OCI-LY1 (cell line): ENCODE measurements at regions not wholly inside any gene's neighbourhood (a gene's known extent, or its start where the extent isn't known, plus 50 kb on each side); places are given as distances from the start of the nearest gene placed in this dataset.

Experiments
- EZH2 ChIP-seq: fragments of 200-600 bp; sonication (generic), shearing (Covaris generic); IDR thresholded peaks from 2 replicates; pipeline ENCODE4 v1.8.0; 2017; ENCODE audit warnings: borderline replicate concordance, mixed run types, mild to moderate bottlenecking, antibody characterized with exemption, low read length, moderate library complexity, mixed read lengths
- TF ChIP-seq, protein P1 (sequence below): fragments of 200-600 bp; sonication (generic), shearing (Covaris generic); IDR thresholded peaks from 2 replicates; pipeline ENCODE4 v1.5.1; 2017; ENCODE audit warnings: mild to moderate bottlenecking, antibody characterized with exemption, low read length, moderate library complexity, mixed read lengths

DNA sequence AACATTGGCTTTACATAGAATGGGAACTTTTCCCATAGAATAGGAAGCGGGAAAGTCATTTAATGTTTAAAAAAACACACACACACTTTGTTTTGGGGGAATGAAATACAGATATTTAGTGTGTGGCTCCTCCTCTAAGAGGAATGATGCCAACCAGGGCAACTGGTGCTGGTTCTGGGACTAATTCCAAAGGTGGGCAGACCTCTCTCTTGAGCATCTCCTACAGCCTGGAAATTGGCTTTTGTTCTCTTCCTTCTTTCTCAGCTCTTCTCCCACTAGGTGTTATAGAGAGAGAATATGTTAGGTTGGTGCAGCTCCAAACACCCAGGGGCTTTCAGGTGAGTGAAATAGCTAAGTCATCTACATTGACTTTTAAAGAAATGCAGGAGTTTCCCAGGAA, 190.1 kb downstream of the RAD51AP2 start:
- no peak for TF ChIP-seq EZH2
- TF ChIP-seq, protein P1, sequence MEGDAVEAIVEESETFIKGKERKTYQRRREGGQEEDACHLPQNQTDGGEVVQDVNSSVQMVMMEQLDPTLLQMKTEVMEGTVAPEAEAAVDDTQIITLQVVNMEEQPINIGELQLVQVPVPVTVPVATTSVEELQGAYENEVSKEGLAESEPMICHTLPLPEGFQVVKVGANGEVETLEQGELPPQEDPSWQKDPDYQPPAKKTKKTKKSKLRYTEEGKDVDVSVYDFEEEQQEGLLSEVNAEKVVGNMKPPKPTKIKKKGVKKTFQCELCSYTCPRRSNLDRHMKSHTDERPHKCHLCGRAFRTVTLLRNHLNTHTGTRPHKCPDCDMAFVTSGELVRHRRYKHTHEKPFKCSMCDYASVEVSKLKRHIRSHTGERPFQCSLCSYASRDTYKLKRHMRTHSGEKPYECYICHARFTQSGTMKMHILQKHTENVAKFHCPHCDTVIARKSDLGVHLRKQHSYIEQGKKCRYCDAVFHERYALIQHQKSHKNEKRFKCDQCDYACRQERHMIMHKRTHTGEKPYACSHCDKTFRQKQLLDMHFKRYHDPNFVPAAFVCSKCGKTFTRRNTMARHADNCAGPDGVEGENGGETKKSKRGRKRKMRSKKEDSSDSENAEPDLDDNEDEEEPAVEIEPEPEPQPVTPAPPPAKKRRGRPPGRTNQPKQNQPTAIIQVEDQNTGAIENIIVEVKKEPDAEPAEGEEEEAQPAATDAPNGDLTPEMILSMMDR: no peak
